Hematopoietic multipotent progenitor cell (in vitro differentiated cells): ENCODE measurements at regions not wholly inside any gene's neighbourhood (a gene's known extent, or its start where the extent isn't known, plus 50 kb on each side); places are given as distances from the start of the nearest gene placed in this dataset.
"Not testable (repeated sequence)": the region's sequence is repeated elsewhere in the genome, so short reads cannot be mapped to it uniquely, and the experiment has no call there.

Experiments
- DNase-seq, 3 donors: peaks; one replicate each; pipeline ENCODE4 v3.0.0-alpha.2; 2011 to 2015; ENCODE audit warnings: low read depth in 2 of 3, low spot score in 2 of 3

GRCh38 chr1:171397851-171398469 is 84.0 kb downstream of the FMO4 start:
- no peak for DNase-seq

- no peak for DNase-seq
Observed at GRCh38 chr1:171403393-171403792, 81.9 kb upstream of the PRRC2C start.

DNA sequence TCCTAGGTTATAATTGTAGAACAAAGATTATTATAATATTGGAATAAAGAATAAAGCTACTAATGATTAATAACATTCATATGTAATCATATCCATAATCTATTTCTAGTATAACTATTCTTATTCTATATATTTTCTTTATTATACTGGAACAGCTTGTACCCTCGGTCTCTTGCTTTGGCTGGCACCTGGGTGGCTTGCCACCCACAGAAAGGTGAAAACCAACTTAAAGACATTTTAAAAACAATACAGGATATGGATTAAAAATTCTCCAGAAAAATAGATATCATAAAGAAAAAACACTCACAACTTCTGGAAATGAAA is 80.0 kb upstream of the PRRC2C start:
- no peak for DNase-seq

DNA sequence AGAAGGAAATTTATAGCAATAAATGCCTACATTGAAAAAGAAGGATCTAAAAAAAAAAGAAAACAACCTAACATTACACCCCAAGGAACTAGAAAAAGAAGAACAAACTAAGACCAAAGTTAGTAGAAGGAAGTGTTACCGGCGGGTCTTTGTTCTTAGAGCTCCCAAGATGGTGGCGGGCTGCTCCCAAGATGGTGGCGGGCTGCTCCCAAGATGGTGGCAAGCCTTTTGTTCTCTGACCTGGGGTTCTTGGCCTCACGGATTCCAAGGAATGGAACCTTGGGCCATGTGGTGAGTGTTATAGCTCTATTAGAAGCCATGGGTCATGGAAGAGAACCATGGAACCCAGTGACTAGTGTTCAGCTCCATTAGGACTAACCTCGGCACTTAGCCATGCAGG is 71.8 kb upstream of the PRRC2C start:
- DNase-seq, result not testable (repeated sequence)

DNA sequence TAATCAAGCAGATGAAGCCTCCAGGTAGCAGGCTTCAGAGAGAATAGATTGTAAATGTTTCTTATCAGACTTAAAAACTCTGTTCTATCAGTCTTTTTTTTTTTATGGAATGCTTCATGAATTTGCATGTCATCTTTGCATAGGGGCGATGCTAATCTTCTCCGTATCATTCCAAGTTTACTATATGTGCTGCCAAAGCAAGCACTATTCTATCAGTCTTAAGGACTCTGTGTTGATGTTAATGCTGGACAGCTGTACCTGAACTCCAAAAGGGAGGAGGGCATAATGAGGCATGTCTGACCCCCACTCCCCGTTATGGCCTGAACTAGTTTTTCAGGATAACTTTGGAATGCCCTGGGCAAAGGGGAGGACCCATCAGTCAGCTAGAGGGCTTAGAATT is 66.8 kb upstream of the PRRC2C start:
- DNase-seq, result no peak

- no peak for DNase-seq
Observed at GRCh38 chr1:171420810-171421209, 64.5 kb upstream of the PRRC2C start.

GRCh38 chr1:171421413-171422020 is 63.8 kb upstream of the PRRC2C start:
- DNase-seq, result no peak

- DNase-seq, result no peak
Observed at GRCh38 chr1:171422511-171422910, 62.8 kb upstream of the PRRC2C start.

GRCh38 chr1:171424494-171424893 is 60.8 kb upstream of the PRRC2C start:
- no peak for DNase-seq

- no peak for DNase-seq
Observed at GRCh38 chr1:171426645-171427044, 58.7 kb upstream of the PRRC2C start.

DNA sequence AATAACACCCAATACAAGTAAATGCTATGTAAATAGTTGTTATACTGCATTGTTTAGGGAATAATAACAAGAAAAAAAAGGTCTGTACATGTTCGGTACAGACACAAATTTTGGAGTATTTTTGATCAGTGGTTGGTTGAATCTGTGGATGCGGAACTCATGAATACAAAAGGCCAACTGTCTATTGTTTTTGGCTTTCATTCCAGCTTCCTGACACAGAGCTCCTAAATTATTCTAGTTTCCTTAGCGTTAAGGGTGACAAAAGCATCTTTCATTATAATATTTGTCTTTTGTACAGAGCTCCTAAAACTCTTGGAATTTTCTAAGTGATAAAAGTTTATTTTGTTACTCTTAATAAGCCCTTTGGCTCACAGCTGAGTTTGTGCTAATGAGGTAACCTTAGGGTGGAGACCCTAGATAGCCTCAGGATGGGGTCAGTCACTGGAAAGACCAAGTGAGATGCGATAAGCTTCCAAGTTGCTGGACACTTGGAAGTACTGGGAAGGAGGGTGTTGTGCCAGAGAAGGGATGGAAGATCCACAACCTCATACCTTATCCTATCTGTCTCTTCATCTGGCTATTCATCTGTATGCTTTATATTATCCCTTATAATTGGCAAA is 57.4 kb upstream of the PRRC2C start:
- no peak for DNase-seq

- no peak for DNase-seq
Observed at GRCh38 chr1:171429137-171429536, 56.2 kb upstream of the PRRC2C start.

GRCh38 chr1:171431994-171432393 is 53.3 kb upstream of the PRRC2C start:
- no peak for DNase-seq

GRCh38 chr1:171432473-171432872 is 52.9 kb upstream of the PRRC2C start:
- DNase-seq, result no peak

DNA sequence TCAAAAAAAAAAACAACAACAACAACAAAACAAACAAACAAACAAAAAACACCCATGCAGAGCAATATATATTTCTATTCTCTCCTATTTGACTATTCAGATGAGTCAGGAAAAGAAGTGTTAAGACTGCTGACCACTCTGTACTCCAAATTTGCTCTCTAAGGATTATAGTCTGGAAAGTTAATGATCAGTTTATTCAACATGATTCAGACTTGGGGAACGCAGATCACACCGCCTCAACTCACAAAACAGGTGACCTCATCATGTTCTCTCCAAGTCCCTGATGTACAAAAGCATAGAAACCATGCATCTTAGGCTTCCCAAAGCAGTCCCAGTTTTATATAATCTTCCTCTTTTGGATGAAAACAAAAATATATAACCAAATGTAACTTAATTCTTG is 51.9 kb upstream of the PRRC2C start:
- DNase-seq, result no peak

DNA sequence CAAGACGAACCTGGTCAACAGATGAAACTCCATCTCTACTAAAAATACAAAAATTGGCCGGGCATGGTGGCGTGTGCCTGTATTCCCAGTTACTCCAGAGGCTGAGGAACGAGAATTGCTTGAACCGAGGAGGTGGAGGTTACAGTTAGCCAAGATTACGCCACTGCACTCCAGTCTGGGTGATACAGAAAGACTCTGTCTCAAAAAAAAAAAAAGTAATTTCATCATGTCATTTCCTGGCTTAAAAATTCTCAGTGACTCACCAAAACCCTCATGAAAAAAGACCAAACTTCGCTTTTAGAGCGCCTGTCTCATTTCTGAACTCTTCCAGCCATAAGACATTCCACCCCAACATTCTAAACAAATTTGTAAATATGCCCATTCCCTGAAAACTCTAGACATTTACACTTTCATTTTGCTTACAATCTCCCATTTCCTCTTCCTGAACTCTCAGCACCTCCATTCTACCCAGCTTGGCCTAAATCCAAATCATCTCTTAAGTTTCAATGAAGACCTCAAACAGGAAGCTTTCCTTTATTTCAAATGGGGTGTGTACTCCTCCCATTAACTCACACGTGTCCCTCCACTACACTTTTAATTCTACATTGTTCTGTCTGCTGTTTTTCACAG is 50.5 kb upstream of the PRRC2C start:
- DNase-seq, result peak in 2 of 3 donors; percentile 18 to 59
